IMR-90 (cell line): ENCODE measurements at regions not wholly inside any gene's neighbourhood (a gene's known extent, or its start where the extent isn't known, plus 50 kb on each side); places are given as distances from the start of the nearest gene placed in this dataset.

Experiments used
- CHD1 ChIP-seq: IDR thresholded peaks from 2 replicates; pipeline ENCODE4 v1.6.1; 2012; ENCODE audit warnings: low read depth, low read length, improper control_type of control experiment
- MXI1 ChIP-seq: IDR thresholded peaks from 2 replicates; pipeline ENCODE4 v1.6.1; 2012; ENCODE audit warnings: low read depth, mild to moderate bottlenecking, low read length, moderate library complexity, borderline replicate concordance
- POLR2A ChIP-seq: IDR thresholded peaks from 2 replicates; pipeline ENCODE4 v1.6.1; 2012; ENCODE audit warnings: mild to moderate bottlenecking, low read depth, low read length
- TF ChIP-seq, protein P1 (sequence below): conservative IDR thresholded peaks from 2 replicates; pipeline ENCODE4 v1.5.1; 2012; ENCODE audit warnings: mild to moderate bottlenecking, low read depth, low read length, improper control_type of control experiment
- TF ChIP-seq, protein P2 (sequence below): fragments of 150-350 bp; IDR thresholded peaks from 2 replicates; pipeline ENCODE4 v1.6.1; 2017; ENCODE audit warnings: mild to moderate bottlenecking, antibody characterized with exemption, low read length, low read depth

DNA sequence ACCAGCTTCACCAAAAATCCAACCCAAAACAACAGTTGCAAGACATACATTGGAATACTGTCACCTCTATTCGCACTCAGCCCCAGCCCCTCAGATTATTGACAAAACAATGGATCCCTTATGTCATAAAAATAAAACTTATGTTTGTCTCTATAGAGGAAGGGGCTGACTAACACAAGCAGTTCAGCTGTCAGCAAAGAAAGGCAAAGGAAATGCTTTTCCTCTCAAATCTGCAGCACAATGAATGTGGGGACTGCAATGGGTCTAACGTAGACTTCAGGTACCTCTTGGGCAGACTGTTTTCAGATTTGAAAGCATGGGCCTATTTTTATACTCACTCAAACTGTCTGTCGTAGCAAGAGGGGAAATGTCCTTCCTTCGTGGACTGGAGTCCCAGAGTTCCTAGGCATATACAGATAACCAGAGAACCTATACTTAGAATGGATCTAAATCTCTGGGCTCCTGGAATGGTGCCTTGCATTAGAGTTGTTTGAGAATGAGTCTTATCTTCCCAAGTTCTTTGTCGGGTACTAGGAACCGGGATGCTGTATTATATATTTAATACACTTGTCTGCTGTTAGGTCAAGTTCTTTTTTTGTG, 307.7 kb upstream of the DDX53 start:
- no peak for TF ChIP-seq POLR2A
- TF ChIP-seq MXI1 = no peak
- TF ChIP-seq, protein P1, sequence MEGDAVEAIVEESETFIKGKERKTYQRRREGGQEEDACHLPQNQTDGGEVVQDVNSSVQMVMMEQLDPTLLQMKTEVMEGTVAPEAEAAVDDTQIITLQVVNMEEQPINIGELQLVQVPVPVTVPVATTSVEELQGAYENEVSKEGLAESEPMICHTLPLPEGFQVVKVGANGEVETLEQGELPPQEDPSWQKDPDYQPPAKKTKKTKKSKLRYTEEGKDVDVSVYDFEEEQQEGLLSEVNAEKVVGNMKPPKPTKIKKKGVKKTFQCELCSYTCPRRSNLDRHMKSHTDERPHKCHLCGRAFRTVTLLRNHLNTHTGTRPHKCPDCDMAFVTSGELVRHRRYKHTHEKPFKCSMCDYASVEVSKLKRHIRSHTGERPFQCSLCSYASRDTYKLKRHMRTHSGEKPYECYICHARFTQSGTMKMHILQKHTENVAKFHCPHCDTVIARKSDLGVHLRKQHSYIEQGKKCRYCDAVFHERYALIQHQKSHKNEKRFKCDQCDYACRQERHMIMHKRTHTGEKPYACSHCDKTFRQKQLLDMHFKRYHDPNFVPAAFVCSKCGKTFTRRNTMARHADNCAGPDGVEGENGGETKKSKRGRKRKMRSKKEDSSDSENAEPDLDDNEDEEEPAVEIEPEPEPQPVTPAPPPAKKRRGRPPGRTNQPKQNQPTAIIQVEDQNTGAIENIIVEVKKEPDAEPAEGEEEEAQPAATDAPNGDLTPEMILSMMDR = no peak
- TF ChIP-seq, protein P2, sequence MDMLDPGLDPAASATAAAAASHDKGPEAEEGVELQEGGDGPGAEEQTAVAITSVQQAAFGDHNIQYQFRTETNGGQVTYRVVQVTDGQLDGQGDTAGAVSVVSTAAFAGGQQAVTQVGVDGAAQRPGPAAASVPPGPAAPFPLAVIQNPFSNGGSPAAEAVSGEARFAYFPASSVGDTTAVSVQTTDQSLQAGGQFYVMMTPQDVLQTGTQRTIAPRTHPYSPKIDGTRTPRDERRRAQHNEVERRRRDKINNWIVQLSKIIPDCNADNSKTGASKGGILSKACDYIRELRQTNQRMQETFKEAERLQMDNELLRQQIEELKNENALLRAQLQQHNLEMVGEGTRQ = no peak
- no peak for TF ChIP-seq CHD1
